Calu3 (cell line): ENCODE measurements at regions not wholly inside any gene's neighbourhood (a gene's known extent, or its start where the extent isn't known, plus 50 kb on each side); places are given as distances from the start of the nearest gene placed in this dataset.

Experiments
- BruUV-seq: library from RNA; stranded (reverse); fragments of 400-500 nt; replicated peaks from 2 replicates; lab custom pipeline; 2021; lab: Mats Ljungman, UMichigan
- CTCF ChIA-PET: fragments of 300-600 bp; sonication (Branson Sonifier 250); formaldehyde crosslinking; loops from one replicate; lab custom pipeline; 2022; ENCODE audit warnings: antibody characterized with exemption; lab: Charles Lee
- DNase-seq: peaks from one replicate; pipeline ENCODE4 v3.0.0; 2022
- H3K27ac Mint-ChIP-seq: one replicate; pipeline ENCODE4 v1.8.0; 2022; ENCODE audit warnings: mixed read lengths; ENCODE audit not compliant: unreplicated experiment
- H3K27me3 Mint-ChIP-seq: one replicate; pipeline ENCODE4 v1.8.0; 2022; ENCODE audit warnings: mixed read lengths; ENCODE audit not compliant: unreplicated experiment
- H3K36me3 Mint-ChIP-seq: one replicate; pipeline ENCODE4 v1.8.0; 2022; ENCODE audit warnings: mild to moderate bottlenecking, moderate library complexity, mixed read lengths; ENCODE audit not compliant: insufficient read depth, unreplicated experiment
- H3K4me1 Mint-ChIP-seq: one replicate; pipeline ENCODE4 v1.8.0; 2022; ENCODE audit warnings: mild to moderate bottlenecking, low read depth, mixed read lengths; ENCODE audit not compliant: unreplicated experiment
- H3K4me3 Mint-ChIP-seq: one replicate; pipeline ENCODE4 v1.8.0; 2022; ENCODE audit warnings: mild to moderate bottlenecking, low read depth, moderate library complexity, mixed read lengths; ENCODE audit not compliant: unreplicated experiment
- H3K9me3 Mint-ChIP-seq: one replicate; pipeline ENCODE4 v1.8.0; 2022; ENCODE audit warnings: low read depth, mixed read lengths; ENCODE audit not compliant: unreplicated experiment
- CTCF ChIP-seq: fragments of 200-600 bp; IDR thresholded peaks from one replicate; pipeline ENCODE4 v1.8.0; 2022; ENCODE audit warnings: antibody characterized with exemption; ENCODE audit not compliant: unreplicated experiment
- intact Hi-C: fragments of 100-400 bp; cut with micrococcal nuclease; formaldehyde crosslinking; loops from one replicate; pipeline ENCODE4 v1.10.0; 2022; ENCODE audit not compliant: unreplicated experiment

GRCh38 chr12:66048835-66049537 is 81.6 kb downstream of the LLPH start:
- peaks cover 5% of the 10 kb centered on the region for H3K4me1 Mint-ChIP-seq
- H3K36me3 Mint-ChIP-seq = no peaks in the 10 kb centered on the region
- intact Hi-C loops = no loop called here
- H3K27ac Mint-ChIP-seq = no peak overlapping the region
- H3K4me3 Mint-ChIP-seq = no peak overlapping the region
- CTCF ChIA-PET = no interaction called here
- TF ChIP-seq CTCF = no peak
- no peaks in the 10 kb centered on the region for H3K9me3 Mint-ChIP-seq
- no TSS peak for BruUV-seq
- no peak for DNase-seq
- H3K27me3 Mint-ChIP-seq = no peaks in the 10 kb centered on the region

- peaks cover 6% of the 10 kb centered on the region for H3K27me3 Mint-ChIP-seq
- CTCF ChIA-PET = no interaction called here
- BruUV-seq = no TSS peak
- H3K4me3 Mint-ChIP-seq = no peak overlapping the region
- intact Hi-C loops = no loop called here
- no peak for TF ChIP-seq CTCF
- no peaks in the 10 kb centered on the region for H3K36me3 Mint-ChIP-seq
- H3K27ac Mint-ChIP-seq = no peak overlapping the region
- DNase-seq = no peak
- no peaks in the 10 kb centered on the region for H3K9me3 Mint-ChIP-seq
- H3K4me1 Mint-ChIP-seq = peaks cover 5% of the 10 kb centered on the region
Observed at GRCh38 chr12:66048218-66048834, 82.2 kb downstream of the LLPH start.

- DNase-seq = no peak
- CTCF ChIA-PET = no interaction called here
- no peaks in the 10 kb centered on the region for H3K36me3 Mint-ChIP-seq
- H3K4me1 Mint-ChIP-seq = peaks cover 5% of the 10 kb centered on the region
- TF ChIP-seq CTCF = no peak
- H3K27ac Mint-ChIP-seq = no peak overlapping the region
- intact Hi-C loops = no loop called here
- H3K4me3 Mint-ChIP-seq = no peak overlapping the region
- no TSS peak for BruUV-seq
- no peaks in the 10 kb centered on the region for H3K9me3 Mint-ChIP-seq
- peaks cover 14% of the 10 kb centered on the region for H3K27me3 Mint-ChIP-seq
Observed at GRCh38 chr12:66047411-66048021, 83.0 kb downstream of the LLPH start.

- TF ChIP-seq CTCF = no peak
- CTCF ChIA-PET = no interaction called here
Observed at GRCh38 chr12:66045506-66045905, 85.0 kb downstream of the LLPH start.

More at GRCh38 chr12:66045506-66045905, 85.0 kb downstream of the LLPH start:
- no peak for DNase-seq
- Mint-ChIP-seq H3K4me1 (peaks cover 5% of the 10 kb centered on the region), H3K9me3 (no peaks in the 10 kb centered on the region), H3K36me3 (no peaks in the 10 kb centered on the region), H3K27ac (no peak overlapping the region), H3K27me3 (peaks cover 32% of the 10 kb centered on the region), H3K4me3 (no peak overlapping the region)
- no TSS peak for BruUV-seq
- intact Hi-C loops = no loop called here
